GM18511 (cell line): ENCODE measurements at regions not wholly inside any gene's neighbourhood (a gene's known extent, or its start where the extent isn't known, plus 50 kb on each side); places are given as distances from the start of the nearest gene placed in this dataset.
"Not testable (repeated sequence)": the region's sequence is repeated elsewhere in the genome, so short reads cannot be mapped to it uniquely, and the experiment has no call there.

Experiments used
- ATAC-seq: cut with Tn5 transposase; IDR thresholded peaks from one replicate; pipeline ENCODE4 v1.9.1; 2021; ENCODE audit warnings: mild to moderate bottlenecking, moderate library complexity; ENCODE audit not compliant: unreplicated experiment

- no peak for ATAC-seq
Measured at GRCh38 chr12:89289720-89290119, 62.6 kb downstream of the DUSP6 start.

GRCh38 chr12:89288959-89289358 lies 63.3 kb downstream of the DUSP6 start:
- ATAC-seq: no peak

- ATAC-seq: no peak
Measured at GRCh38 chr12:89286501-89286900, 65.8 kb downstream of the DUSP6 start.

GRCh38 chr12:89281539-89281867 lies 70.8 kb downstream of the DUSP6 start:
- ATAC-seq: no peak

GRCh38 chr12:89280833-89281538 lies 71.3 kb downstream of the DUSP6 start:
- no peak for ATAC-seq

GRCh38 chr12:89279499-89279898 lies 72.8 kb downstream of the DUSP6 start:
- ATAC-seq: no peak

GRCh38 chr12:89278862-89279261 lies 73.4 kb downstream of the DUSP6 start:
- no peak for ATAC-seq

GRCh38 chr12:89278169-89278568 lies 74.1 kb downstream of the DUSP6 start:
- no peak for ATAC-seq

- ATAC-seq: no peak
Measured at GRCh38 chr12:89276860-89277259, 75.4 kb downstream of the DUSP6 start.

GRCh38 chr12:89273525-89273924 lies 78.8 kb downstream of the DUSP6 start:
- no peak for ATAC-seq

- ATAC-seq: no peak
Measured at GRCh38 chr12:89270548-89270947, 81.8 kb downstream of the DUSP6 start.

GRCh38 chr12:89269174-89269573 lies 83.1 kb downstream of the DUSP6 start:
- ATAC-seq: no peak

- ATAC-seq: no peak
Measured at GRCh38 chr12:89267404-89267803, 84.9 kb downstream of the DUSP6 start.

- not testable (repeated sequence) for ATAC-seq
Measured at GRCh38 chr12:89266574-89267188, 85.6 kb downstream of the DUSP6 start.

GRCh38 chr12:89264837-89265236 lies 87.5 kb downstream of the DUSP6 start:
- ATAC-seq: no peak

- ATAC-seq: no peak
Measured at GRCh38 chr12:89263900-89264299, 88.4 kb downstream of the DUSP6 start.

- ATAC-seq: no peak
Measured at GRCh38 chr12:89262855-89263552, 89.3 kb downstream of the DUSP6 start.

- ATAC-seq: no peak
Measured at GRCh38 chr12:89261982-89262381, 90.3 kb downstream of the DUSP6 start.

GRCh38 chr12:89260841-89261637 lies 91.3 kb downstream of the DUSP6 start:
- ATAC-seq: no peak

- ATAC-seq: no peak
Measured at GRCh38 chr12:89259821-89260220, 92.5 kb downstream of the DUSP6 start.

GRCh38 chr12:89258240-89258969 lies 93.9 kb downstream of the DUSP6 start:
- ATAC-seq: no peak
